Mucosa of rectum (tissue), 2 donors: ENCODE measurements at regions not wholly inside any gene's neighbourhood (a gene's known extent, or its start where the extent isn't known, plus 50 kb on each side); places are given as distances from the start of the nearest gene placed in this dataset.

Experiments used
- H3K27ac ChIP-seq, 2 donors: one replicate each; pipeline ENCODE4 v1.7.0; 2013; ENCODE audit warnings: inconsistent platforms in 2 of 2, low read depth in 2 of 2, low read length in 2 of 2
- H3K27me3 ChIP-seq, 2 donors: one replicate each; pipeline ENCODE4 v1.7.0; 2013; ENCODE audit warnings: low read length in 2 of 2; ENCODE audit not compliant: control insufficient read depth in 2 of 2, insufficient read depth in 2 of 2
- H3K36me3 ChIP-seq, 2 donors: one replicate each; pipeline ENCODE4 v1.7.0; 2013; ENCODE audit warnings: low read length in 2 of 2; ENCODE audit not compliant: control insufficient read depth in 2 of 2, insufficient read depth in 2 of 2
- H3K4me1 ChIP-seq, 2 donors: one replicate each; pipeline ENCODE4 v1.7.0; 2013; ENCODE audit warnings: low read length in 2 of 2, mild to moderate bottlenecking in 1 of 2; ENCODE audit not compliant: control insufficient read depth in 2 of 2, insufficient read depth in 2 of 2
- H3K4me3 ChIP-seq, 2 donors: one replicate each; pipeline ENCODE4 v1.7.0; 2013; ENCODE audit warnings: low read length in 2 of 2
- H3K9ac ChIP-seq, 2 donors: one replicate each; pipeline ENCODE4 v1.7.0; 2013; ENCODE audit warnings: low read length in 2 of 2, low read depth in 1 of 2, mild to moderate bottlenecking in 1 of 2
- H3K9me3 ChIP-seq, 2 donors: one replicate each; pipeline ENCODE4 v1.7.0; 2013; ENCODE audit warnings: low read length in 2 of 2; ENCODE audit not compliant: control insufficient read depth in 2 of 2
- donor health status: healthy.
- donor health status: Normal muscosa, but diverticular disease.

DNA sequence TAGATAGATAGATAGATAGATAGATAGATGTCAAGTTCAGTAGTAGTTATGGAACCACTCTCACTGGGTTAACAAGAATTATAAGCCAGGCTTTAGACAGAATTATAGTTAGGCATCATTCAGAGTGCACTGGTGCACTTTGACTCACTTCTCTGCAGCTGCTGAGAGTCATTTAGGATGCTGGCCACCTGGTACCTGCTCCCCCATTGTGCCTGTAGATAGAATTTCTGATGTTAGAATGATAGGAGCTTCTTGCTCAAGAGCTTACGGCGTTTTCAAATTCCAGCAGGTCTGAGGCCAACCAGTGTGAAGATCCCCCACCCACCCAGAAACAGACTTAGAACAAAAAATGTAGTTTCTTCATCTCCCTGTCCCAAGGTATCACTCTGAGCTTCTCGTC lies 107.8 kb upstream of the HMCN1 start:
- no peak overlapping the region for H3K27ac ChIP-seq
- no peak overlapping the region for H3K9ac ChIP-seq
- H3K27me3 ChIP-seq: no peaks in the 10 kb centered on the region
- no peak overlapping the region for H3K4me3 ChIP-seq
- no peaks in the 10 kb centered on the region for H3K9me3 ChIP-seq
- no peaks in the 10 kb centered on the region for H3K36me3 ChIP-seq
- no peaks in the 10 kb centered on the region for H3K4me1 ChIP-seq

DNA sequence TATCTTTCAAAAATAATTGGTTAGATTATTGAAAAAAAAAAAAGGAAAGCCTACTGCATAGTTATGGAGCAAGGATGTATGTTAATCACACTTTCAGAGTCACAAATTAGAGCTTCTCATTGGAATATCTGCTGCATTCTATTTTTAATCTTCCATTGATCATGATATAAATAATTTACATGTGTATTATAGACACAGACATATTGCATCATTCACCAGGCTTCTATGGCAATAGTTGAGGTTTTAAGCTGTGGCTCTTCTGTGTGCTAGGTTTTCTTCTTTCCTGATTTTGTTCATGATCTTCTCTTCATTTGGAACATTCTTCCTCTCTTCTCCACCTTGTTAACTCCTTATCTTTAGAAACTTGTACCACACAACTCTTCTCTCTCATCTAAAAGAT lies 123.2 kb upstream of the HMCN1 start:
- no peak overlapping the region for H3K9ac ChIP-seq
- H3K4me1 ChIP-seq: no peaks in the 10 kb centered on the region
- no peak overlapping the region for H3K27ac ChIP-seq
- H3K27me3 ChIP-seq: no peaks in the 10 kb centered on the region
- H3K36me3 ChIP-seq: no peaks in the 10 kb centered on the region
- H3K9me3 ChIP-seq: peaks cover 0 to 2% of the 10 kb centered on the region in 2 donors
- no peak overlapping the region for H3K4me3 ChIP-seq

DNA sequence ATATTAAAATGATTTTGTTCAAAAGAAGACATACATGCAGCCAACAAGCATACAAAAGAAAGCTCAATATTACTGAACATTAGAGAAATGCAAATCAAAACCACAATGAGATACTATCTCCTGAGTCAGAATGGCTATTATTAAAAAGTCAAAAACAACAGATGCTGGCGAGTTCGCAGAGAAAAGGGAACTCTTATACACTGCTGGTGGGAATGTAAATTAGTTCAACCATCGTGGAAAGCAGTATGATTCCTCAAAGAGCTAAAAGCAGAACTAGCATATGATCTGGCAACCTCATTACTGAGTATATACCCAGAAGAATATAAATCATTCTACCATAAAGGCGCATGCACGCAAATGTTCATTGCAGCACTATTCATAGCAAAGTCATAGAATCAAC lies 126.0 kb upstream of the HMCN1 start:
- Histone ChIP-seq H3K9ac (no peak overlapping the region), H3K4me3 (no peak overlapping the region), H3K27ac (no peak overlapping the region), H3K36me3 (no peaks in the 10 kb centered on the region), H3K27me3 (no peaks in the 10 kb centered on the region), H3K9me3 (no peaks in the 10 kb centered on the region), H3K4me1 (no peaks in the 10 kb centered on the region)

DNA sequence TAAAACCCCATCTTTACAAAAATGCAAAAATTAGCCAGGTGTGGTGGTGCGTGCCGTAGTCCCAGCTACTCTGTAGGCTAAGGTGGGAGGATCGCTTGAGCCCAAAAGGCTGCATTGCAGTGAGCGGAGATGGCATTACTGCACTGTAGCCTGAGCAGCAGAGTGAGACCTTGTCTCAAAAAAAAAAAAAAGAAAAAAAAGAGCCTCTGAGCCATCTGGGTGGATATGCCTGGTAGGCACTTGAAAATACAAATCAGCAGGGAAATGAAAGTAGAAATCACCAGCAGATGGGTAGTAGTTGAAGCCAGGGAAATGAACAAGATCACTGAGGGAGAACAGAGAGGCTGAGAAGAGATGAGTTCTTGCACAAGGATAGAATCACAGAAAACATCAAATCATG lies 131.0 kb upstream of the HMCN1 start:
- Histone ChIP-seq H3K9me3 (no peaks in the 10 kb centered on the region), H3K4me1 (no peaks in the 10 kb centered on the region), H3K9ac (no peak overlapping the region), H3K27me3 (no peaks in the 10 kb centered on the region), H3K27ac (no peak overlapping the region), H3K36me3 (no peaks in the 10 kb centered on the region), H3K4me3 (no peak overlapping the region)

DNA sequence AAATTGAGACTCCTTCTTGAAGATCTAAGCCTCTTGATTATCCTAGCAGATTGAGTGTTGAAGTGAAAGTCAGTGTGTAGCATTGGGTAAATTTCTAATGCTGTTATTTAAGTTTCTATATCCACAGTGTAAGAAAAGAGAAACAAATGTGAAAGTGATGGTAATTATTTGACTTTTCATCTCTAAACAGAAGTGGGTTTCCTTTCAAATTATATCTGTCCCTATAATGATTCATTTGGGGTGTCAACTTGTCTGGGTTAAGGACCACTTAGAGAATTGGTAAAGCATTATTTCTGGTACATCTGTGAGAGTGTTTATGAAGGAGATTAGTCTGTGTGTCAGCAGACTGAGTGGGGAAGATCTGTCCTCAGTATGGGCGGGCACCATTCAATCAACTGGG lies 133.0 kb upstream of the HMCN1 start:
- H3K36me3 ChIP-seq: no peaks in the 10 kb centered on the region
- no peak overlapping the region for H3K27ac ChIP-seq
- H3K9ac ChIP-seq: no peak overlapping the region
- H3K9me3 ChIP-seq: no peaks in the 10 kb centered on the region
- no peaks in the 10 kb centered on the region for H3K4me1 ChIP-seq
- no peaks in the 10 kb centered on the region for H3K27me3 ChIP-seq
- H3K4me3 ChIP-seq: no peak overlapping the region

DNA sequence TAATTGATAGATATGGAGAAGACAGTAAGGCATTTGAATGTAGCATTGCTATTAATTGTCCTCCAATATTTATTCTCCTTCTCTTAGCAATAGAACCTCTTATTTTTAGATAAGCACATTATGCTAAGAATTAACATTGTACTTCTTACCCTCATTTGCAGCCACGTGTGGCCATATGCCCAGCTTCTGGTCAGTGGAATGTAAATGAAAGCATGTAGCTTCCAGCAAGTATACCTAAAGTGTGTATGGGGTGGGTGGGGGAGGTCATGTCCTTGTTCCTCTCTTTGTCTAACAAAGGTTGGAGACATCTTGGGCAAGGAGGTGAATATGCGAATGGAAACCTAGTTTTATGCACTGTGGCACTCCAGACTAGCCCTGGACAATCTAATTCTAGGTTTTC lies 133.6 kb upstream of the HMCN1 start:
- H3K27me3 ChIP-seq: no peaks in the 10 kb centered on the region
- no peaks in the 10 kb centered on the region for H3K36me3 ChIP-seq
- H3K9ac ChIP-seq: no peak overlapping the region
- no peak overlapping the region for H3K4me3 ChIP-seq
- no peaks in the 10 kb centered on the region for H3K9me3 ChIP-seq
- peaks cover 0 to 2% of the 10 kb centered on the region in 2 donors for H3K4me1 ChIP-seq
- H3K27ac ChIP-seq: no peak overlapping the region

DNA sequence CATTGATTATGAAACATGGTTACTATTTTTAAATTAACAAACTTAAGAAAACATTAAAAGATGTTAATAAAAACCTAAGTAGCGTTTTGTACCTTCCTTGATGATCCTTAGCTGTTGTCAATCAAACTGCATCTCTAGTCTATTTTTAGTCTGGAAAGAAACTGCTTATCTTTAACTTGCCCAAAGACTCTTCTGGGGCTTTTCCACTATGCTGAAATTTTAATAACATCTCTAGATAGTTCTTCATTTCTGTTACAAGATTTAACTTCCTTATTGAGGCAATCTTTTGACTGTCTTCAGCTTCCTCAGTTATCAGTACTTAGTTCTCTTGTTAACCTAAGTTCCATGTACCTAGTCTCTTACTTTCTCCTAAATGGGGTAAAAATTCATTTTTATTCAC lies 135.9 kb upstream of the HMCN1 start:
- Histone ChIP-seq H3K9me3 (no peaks in the 10 kb centered on the region), H3K27ac (no peak overlapping the region), H3K4me1 (peaks cover 0 to 11% of the 10 kb centered on the region in 2 donors), H3K36me3 (no peaks in the 10 kb centered on the region), H3K4me3 (no peak overlapping the region), H3K9ac (no peak overlapping the region), H3K27me3 (no peaks in the 10 kb centered on the region)

DNA sequence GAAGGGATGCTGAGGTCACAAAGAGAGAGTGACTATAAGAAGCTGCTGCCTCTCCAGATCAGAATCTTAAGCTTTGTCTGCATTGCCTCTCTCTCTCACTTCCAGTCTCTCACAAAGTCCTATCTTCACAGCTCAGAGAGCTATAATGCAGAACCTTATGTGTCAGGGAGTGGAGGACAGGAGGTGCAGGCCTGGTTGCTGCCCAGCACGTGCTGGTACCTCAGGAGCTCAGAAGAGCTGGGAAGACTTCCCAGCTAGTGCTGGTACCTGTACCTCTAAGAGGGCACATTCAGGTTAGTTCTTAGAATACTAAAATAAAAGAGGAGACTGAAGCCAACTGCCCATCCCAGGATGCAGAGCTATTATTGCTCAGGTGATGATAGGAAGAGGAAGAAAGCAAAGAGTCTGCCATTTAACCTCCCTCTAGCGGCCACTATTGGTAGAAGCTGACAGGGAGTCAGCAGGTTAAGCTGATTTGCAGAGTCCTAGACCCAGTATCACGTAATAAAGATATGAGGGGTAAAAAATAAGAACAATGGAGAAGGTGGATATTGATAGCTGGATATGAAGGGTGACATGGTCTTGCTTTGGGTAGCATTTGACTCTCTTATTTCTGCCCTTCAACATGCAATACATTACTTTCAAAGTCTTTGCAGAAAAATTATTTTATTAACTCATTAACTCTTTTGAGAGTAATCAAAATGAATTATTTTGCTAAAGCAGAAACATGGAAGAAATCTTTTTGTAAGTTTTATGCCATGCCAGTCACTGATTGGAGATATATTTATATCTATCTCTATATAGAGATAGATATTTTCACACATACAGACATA lies 138.1 kb upstream of the HMCN1 start:
- Histone ChIP-seq H3K27me3 (no peaks in the 10 kb centered on the region), H3K9me3 (no peaks in the 10 kb centered on the region), H3K36me3 (no peaks in the 10 kb centered on the region), H3K27ac (no peak overlapping the region), H3K4me3 (no peak overlapping the region), H3K4me1 (peaks cover 0 to 11% of the 10 kb centered on the region in 2 donors), H3K9ac (no peak overlapping the region)

DNA sequence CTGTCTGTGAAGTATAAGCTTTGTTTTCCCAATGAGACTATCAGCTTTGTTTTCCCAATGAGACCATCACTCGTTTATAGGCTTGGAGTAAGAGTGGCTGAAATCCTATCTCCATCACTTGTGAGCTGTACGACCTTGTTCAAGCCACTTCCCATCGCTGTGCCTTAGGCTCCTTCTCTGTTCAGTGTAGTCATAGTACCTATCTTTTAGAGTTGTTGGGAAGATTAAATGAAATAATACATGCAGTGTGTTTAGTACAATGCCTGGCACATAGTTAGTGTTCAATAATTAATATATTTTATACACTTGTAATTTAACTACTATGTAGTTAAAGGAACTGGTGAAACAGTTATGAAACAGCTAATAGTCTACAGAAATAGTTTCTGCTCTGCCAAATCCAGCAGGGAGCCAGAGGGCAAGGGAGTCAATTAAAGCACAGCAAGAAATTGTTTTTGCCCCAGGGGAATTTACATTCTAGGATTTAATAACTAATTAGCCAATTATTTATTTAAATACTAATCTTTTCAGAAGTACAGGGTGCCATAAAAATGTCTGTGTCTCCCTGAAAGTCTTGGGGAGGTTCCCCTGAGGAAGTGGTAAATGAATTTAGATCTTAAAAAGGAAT lies 139.3 kb upstream of the HMCN1 start:
- no peaks in the 10 kb centered on the region for H3K27me3 ChIP-seq
- no peaks in the 10 kb centered on the region for H3K9me3 ChIP-seq
- no peak overlapping the region for H3K4me3 ChIP-seq
- H3K4me1 ChIP-seq: peaks cover 0 to 11% of the 10 kb centered on the region in 2 donors
- no peak overlapping the region for H3K9ac ChIP-seq
- peak overlapping the region in 1 of 2 donors; percentile 22 for H3K27ac ChIP-seq
- H3K36me3 ChIP-seq: no peaks in the 10 kb centered on the region

DNA sequence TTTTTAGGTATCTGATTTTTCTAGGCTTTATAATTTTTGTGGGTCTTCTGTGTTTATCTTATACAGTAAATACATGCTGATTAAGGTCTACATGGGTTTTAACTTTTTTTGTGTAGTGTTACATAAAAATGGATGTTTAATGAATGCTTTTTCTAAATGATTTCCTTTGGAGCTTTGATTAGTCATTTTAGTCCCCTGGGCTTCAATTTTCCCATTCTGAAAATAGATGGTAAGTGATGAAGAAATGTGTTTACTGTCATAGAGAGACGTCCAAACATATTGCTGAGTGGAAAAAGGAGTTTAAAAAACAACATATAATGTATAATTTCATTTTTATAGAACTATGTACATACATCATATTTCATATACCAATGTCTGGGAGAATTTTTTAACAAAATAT lies 140.9 kb upstream of the HMCN1 start:
- H3K27ac ChIP-seq: no peak overlapping the region

More for the DNA sequence above, 140.9 kb upstream of the HMCN1 start:
- Histone ChIP-seq H3K4me1 (peaks cover 0 to 11% of the 10 kb centered on the region in 2 donors), H3K9me3 (no peaks in the 10 kb centered on the region), H3K36me3 (no peaks in the 10 kb centered on the region), H3K9ac (no peak overlapping the region), H3K27me3 (no peaks in the 10 kb centered on the region), H3K4me3 (no peak overlapping the region)
